HCT116 (cell line): ENCODE measurements at regions not wholly inside any gene's neighbourhood (a gene's known extent, or its start where the extent isn't known, plus 50 kb on each side); places are given as distances from the start of the nearest gene placed in this dataset.

Experiments used
- ATF3 ChIP-seq: IDR thresholded peaks from 2 replicates; pipeline ENCODE4 v1.6.1; 2012
- CTCF ChIP-seq, 3 experiments: fragments of 200-600 bp in 1 of 3; sonication (generic) in 1 of 3; IDR thresholded peaks in 2 of 3; conservative IDR thresholded peaks in 1 of 3; 2 replicates each; pipeline ENCODE4 v1.5.1; 2012 to 2017; ENCODE audit warnings: low read depth in 2 of 3, low read length in 2 of 3, antibody characterized with exemption in 1 of 3, borderline replicate concordance in 1 of 3, control low read depth in 1 of 3, mild to moderate bottlenecking in 1 of 3, mixed read lengths in 1 of 3, mixed run types in 1 of 3, moderate library complexity in 1 of 3; ENCODE audit not compliant: insufficient read depth in 1 of 3
- FOSL1 ChIP-seq: IDR thresholded peaks from 2 replicates; pipeline ENCODE4 v1.6.1; 2012; ENCODE audit warnings: low read depth
- POLR2A ChIP-seq: IDR thresholded peaks from 2 replicates; pipeline ENCODE4 v1.7.0; 2011; ENCODE audit warnings: borderline replicate concordance; ENCODE audit not compliant: insufficient read depth, insufficient read length; ENCODE audit errors: extremely low read depth
- POLR2AphosphoS5 ChIP-seq: IDR thresholded peaks from 2 replicates; pipeline ENCODE4 v1.6.1; 2011; ENCODE audit warnings: mild to moderate bottlenecking, low read depth, low read length, moderate library complexity
- RAD21 ChIP-seq: IDR thresholded peaks from 2 replicates; pipeline ENCODE4 v1.6.1; 2012; ENCODE audit warnings: low read depth, mild to moderate bottlenecking
- YY1 ChIP-seq: IDR thresholded peaks from 2 replicates; pipeline ENCODE4 v1.6.1; 2011; ENCODE audit warnings: low read length, low read depth, moderate library complexity, mild to moderate bottlenecking; ENCODE audit not compliant: insufficient replicate concordance; ENCODE audit errors: extremely low read depth

GRCh38 chr6:140499607-140500006, 1125.2 kb upstream of the CITED2 start:
- TF ChIP-seq CTCF (IDR thresholded peaks at IDR 0.05 in 2 of 3, conservative IDR thresholded peaks at IDR 0.05 in 1 of 3; ENCODE audit: borderline replicate concordance in 1 of 3, insufficient read depth in 1 of 3, low read depth in 2 of 3, low read length in 2 of 3) (no peak), YY1 (no peak), POLR2AphosphoS5 (no peak), RAD21 (no peak), POLR2A (no peak), FOSL1 (no peak), ATF3 (no peak)
